Kasumi-1 (cell line): ENCODE measurements at regions not wholly inside any gene's neighbourhood (a gene's known extent, or its start where the extent isn't known, plus 50 kb on each side); places are given as distances from the start of the nearest gene placed in this dataset.
"Not testable (repeated sequence)": the region's sequence is repeated elsewhere in the genome, so short reads cannot be mapped to it uniquely, and the experiment has no call there.

ENCODE experiments used
- DNase-seq, 2 experiments: peaks; one replicate each; lab custom pipeline; 2025; lab: John Stamatoyannopoulos, UW

GRCh38 chr3:64390893-64391292, 165.6 kb upstream of the PRICKLE2 start:
- no peak for DNase-seq

GRCh38 chr3:64388886-64389285, 163.6 kb upstream of the PRICKLE2 start:
- no peak for DNase-seq

GRCh38 chr3:64387688-64388087, 162.4 kb upstream of the PRICKLE2 start:
- DNase-seq: no peak

GRCh38 chr3:64385277-64385676, 160.0 kb upstream of the PRICKLE2 start:
- no peak for DNase-seq

- no peak for DNase-seq
Observed at GRCh38 chr3:64384561-64384960, 159.3 kb upstream of the PRICKLE2 start.

GRCh38 chr3:64382153-64382552, 156.9 kb upstream of the PRICKLE2 start:
- DNase-seq: no peak

- no peak for DNase-seq
Observed at GRCh38 chr3:64381367-64381766, 156.1 kb upstream of the PRICKLE2 start.

- no peak for DNase-seq
Observed at GRCh38 chr3:64380546-64380945, 155.3 kb upstream of the PRICKLE2 start.

GRCh38 chr3:64379221-64379620, 154.0 kb upstream of the PRICKLE2 start:
- DNase-seq: no peak

GRCh38 chr3:64377942-64378341, 152.7 kb upstream of the PRICKLE2 start:
- no peak for DNase-seq

GRCh38 chr3:64375737-64376136, 150.5 kb upstream of the PRICKLE2 start:
- no peak for DNase-seq

GRCh38 chr3:64369390-64369789, 144.1 kb upstream of the PRICKLE2 start:
- no peak for DNase-seq

GRCh38 chr3:64368257-64369020, 143.2 kb upstream of the PRICKLE2 start:
- DNase-seq: no peak

GRCh38 chr3:64365877-64366276, 140.6 kb upstream of the PRICKLE2 start:
- DNase-seq: no peak

GRCh38 chr3:64363842-64364241, 138.6 kb upstream of the PRICKLE2 start:
- DNase-seq: no peak

GRCh38 chr3:64361962-64362735, 136.9 kb upstream of the PRICKLE2 start:
- no peak for DNase-seq

GRCh38 chr3:64361036-64361435, 135.8 kb upstream of the PRICKLE2 start:
- DNase-seq: not testable (repeated sequence)

- DNase-seq: no peak
Observed at GRCh38 chr3:64360280-64360679, 135.0 kb upstream of the PRICKLE2 start.

- DNase-seq: no peak
Observed at GRCh38 chr3:64359735-64360134, 134.5 kb upstream of the PRICKLE2 start.

- no peak for DNase-seq
Observed at GRCh38 chr3:64358853-64359252, 133.6 kb upstream of the PRICKLE2 start.

- DNase-seq: no peak
Observed at GRCh38 chr3:64358176-64358575, 132.9 kb upstream of the PRICKLE2 start.

- no peak for DNase-seq
Observed at GRCh38 chr3:64357481-64357880, 132.2 kb upstream of the PRICKLE2 start.

GRCh38 chr3:64355401-64355807, 130.1 kb upstream of the PRICKLE2 start:
- DNase-seq: peak; percentile 40 to 56
